GM18502 (cell line): ENCODE measurements at regions not wholly inside any gene's neighbourhood (a gene's known extent, or its start where the extent isn't known, plus 50 kb on each side); places are given as distances from the start of the nearest gene placed in this dataset.
"Not testable (repeated sequence)": the region's sequence is repeated elsewhere in the genome, so short reads cannot be mapped to it uniquely, and the experiment has no call there.

Experiments used
- ATAC-seq: cut with Tn5 transposase; IDR thresholded peaks from one replicate; pipeline ENCODE4 v1.9.1; 2021; ENCODE audit warnings: mild to moderate bottlenecking; ENCODE audit not compliant: unreplicated experiment, poor library complexity

GRCh38 chr3:44108481-44108880 is 133.2 kb upstream of the TOPAZ1 start:
- no peak for ATAC-seq

- ATAC-seq, result no peak
Observed at GRCh38 chr3:44109771-44110361, 131.8 kb upstream of the TOPAZ1 start.

- no peak for ATAC-seq
Observed at GRCh38 chr3:44110648-44111047, 131.0 kb upstream of the TOPAZ1 start.

GRCh38 chr3:44111482-44111881 is 130.2 kb upstream of the TOPAZ1 start:
- no peak for ATAC-seq

- ATAC-seq, result peak; percentile 54
Observed at GRCh38 chr3:44114142-44114541, 127.5 kb upstream of the TOPAZ1 start.

- ATAC-seq, result no peak
Observed at GRCh38 chr3:44117239-44117638, 124.4 kb upstream of the TOPAZ1 start.

GRCh38 chr3:44117736-44118135 is 124.0 kb upstream of the TOPAZ1 start:
- no peak for ATAC-seq

GRCh38 chr3:44120721-44121582 is 120.7 kb upstream of the TOPAZ1 start:
- ATAC-seq, result no peak

GRCh38 chr3:44125246-44125645 is 116.4 kb upstream of the TOPAZ1 start:
- no peak for ATAC-seq

- ATAC-seq, result no peak
Observed at GRCh38 chr3:44125882-44126281, 115.8 kb upstream of the TOPAZ1 start.

- no peak for ATAC-seq
Observed at GRCh38 chr3:44128057-44128775, 113.5 kb upstream of the TOPAZ1 start.

GRCh38 chr3:44130249-44130648 is 111.4 kb upstream of the TOPAZ1 start:
- no peak for ATAC-seq

GRCh38 chr3:44132061-44132460 is 109.6 kb upstream of the TOPAZ1 start:
- no peak for ATAC-seq

- ATAC-seq, result no peak
Observed at GRCh38 chr3:44132593-44132992, 109.1 kb upstream of the TOPAZ1 start.

GRCh38 chr3:44136421-44136820 is 105.3 kb upstream of the TOPAZ1 start:
- ATAC-seq, result no peak

- no peak for ATAC-seq
Observed at GRCh38 chr3:44146073-44146472, 95.6 kb upstream of the TOPAZ1 start.

GRCh38 chr3:44159696-44160300 is 81.9 kb upstream of the TOPAZ1 start:
- ATAC-seq, result no peak

GRCh38 chr3:44160818-44161217 is 80.9 kb upstream of the TOPAZ1 start:
- ATAC-seq, result no peak

GRCh38 chr3:44171891-44172290 is 69.8 kb upstream of the TOPAZ1 start:
- ATAC-seq, result no peak

- not testable (repeated sequence) for ATAC-seq
Observed at GRCh38 chr3:44172701-44173100, 69.0 kb upstream of the TOPAZ1 start.

- ATAC-seq, result no peak
Observed at GRCh38 chr3:44173263-44173662, 68.4 kb upstream of the TOPAZ1 start.
